Hepatocyte (in vitro differentiated cells): ENCODE measurements at regions not wholly inside any gene's neighbourhood (a gene's known extent, or its start where the extent isn't known, plus 50 kb on each side); places are given as distances from the start of the nearest gene placed in this dataset.

Experiments used
- DNase-seq: peaks from one replicate; pipeline ENCODE4 v3.0.0-alpha.2; 2016; ENCODE audit warnings: low spot score
- H2AFZ ChIP-seq: fragments of 200-600 bp; sonication (generic); 2 replicates; pipeline ENCODE4 v1.6.0; 2016; ENCODE audit warnings: antibody characterized with exemption, mild to moderate bottlenecking
- H3K27ac ChIP-seq: fragments of 200-600 bp; sonication (generic); 2 replicates; pipeline ENCODE4 v1.5.1; 2016; ENCODE audit warnings: mild to moderate bottlenecking
- H3K27me3 ChIP-seq: fragments of 200-600 bp; sonication (generic); 2 replicates; pipeline ENCODE4 v1.6.1; 2016
- H3K36me3 ChIP-seq: fragments of 200-600 bp; sonication (generic); replicated peaks from 2 replicates; pipeline ENCODE4 v1.5.1; 2016; ENCODE audit warnings: low read depth; ENCODE audit not compliant: insufficient read depth
- H3K4me1 ChIP-seq: fragments of 200-600 bp; sonication (generic); 2 replicates; pipeline ENCODE4 v1.5.1; 2016; ENCODE audit warnings: mild to moderate bottlenecking, moderate library complexity; ENCODE audit not compliant: insufficient read depth
- H3K4me2 ChIP-seq: fragments of 200-600 bp; sonication (generic); 2 replicates; pipeline ENCODE4 v1.6.0; 2016
- H3K4me3 ChIP-seq: fragments of 200-600 bp; sonication (generic); 2 replicates; pipeline ENCODE4 v1.5.1; 2016; ENCODE audit warnings: mild to moderate bottlenecking
- H3K79me2 ChIP-seq: fragments of 200-600 bp; sonication (generic); 2 replicates; pipeline ENCODE4 v1.6.0; 2017; ENCODE audit warnings: mild to moderate bottlenecking
- H3K9me2 ChIP-seq: fragments of 200-600 bp; sonication (generic); replicated peaks from 2 replicates; pipeline ENCODE4 v1.6.0; 2017; ENCODE audit warnings: mild to moderate bottlenecking; ENCODE audit not compliant: insufficient read depth
- H3K9me3 ChIP-seq: fragments of 200-600 bp; sonication (generic); 2 replicates; pipeline ENCODE4 v1.5.1; 2016; ENCODE audit warnings: low read depth, mild to moderate bottlenecking
- H4K20me1 ChIP-seq: fragments of 200-600 bp; sonication (generic); 2 replicates; pipeline ENCODE4 v1.6.0; 2016; ENCODE audit warnings: mild to moderate bottlenecking; ENCODE audit not compliant: insufficient read depth, poor library complexity, severe bottlenecking
- CTCF ChIP-seq: fragments of 200-600 bp; sonication (generic); IDR thresholded peaks from 2 replicates; pipeline ENCODE4 v1.5.1; 2016; ENCODE audit warnings: antibody characterized with exemption, mild to moderate bottlenecking; ENCODE audit not compliant: poor library complexity
- EZH2 ChIP-seq: fragments of 200-600 bp; sonication (generic); IDR thresholded peaks from 2 replicates; pipeline ENCODE4 v1.6.1; 2016; ENCODE audit warnings: antibody characterized with exemption, mild to moderate bottlenecking, borderline replicate concordance
- EZH2phosphoT487 ChIP-seq: fragments of 200-600 bp; sonication (generic); IDR thresholded peaks from one replicate; pipeline ENCODE4 v1.6.1; 2018; ENCODE audit warnings: antibody characterized with exemption, mild to moderate bottlenecking, low read depth, moderate library complexity; ENCODE audit not compliant: unreplicated experiment, severe bottlenecking
- WGBS: methylation state at CpG from one replicate; pipeline ENCODE4 v1.1.6; 2016; ENCODE audit warnings: low lambda C conversion rate; ENCODE audit errors: missing lambda C conversion rate; 5-methylcytosine and 5-hydroxymethylcytosine counted together

DNA sequence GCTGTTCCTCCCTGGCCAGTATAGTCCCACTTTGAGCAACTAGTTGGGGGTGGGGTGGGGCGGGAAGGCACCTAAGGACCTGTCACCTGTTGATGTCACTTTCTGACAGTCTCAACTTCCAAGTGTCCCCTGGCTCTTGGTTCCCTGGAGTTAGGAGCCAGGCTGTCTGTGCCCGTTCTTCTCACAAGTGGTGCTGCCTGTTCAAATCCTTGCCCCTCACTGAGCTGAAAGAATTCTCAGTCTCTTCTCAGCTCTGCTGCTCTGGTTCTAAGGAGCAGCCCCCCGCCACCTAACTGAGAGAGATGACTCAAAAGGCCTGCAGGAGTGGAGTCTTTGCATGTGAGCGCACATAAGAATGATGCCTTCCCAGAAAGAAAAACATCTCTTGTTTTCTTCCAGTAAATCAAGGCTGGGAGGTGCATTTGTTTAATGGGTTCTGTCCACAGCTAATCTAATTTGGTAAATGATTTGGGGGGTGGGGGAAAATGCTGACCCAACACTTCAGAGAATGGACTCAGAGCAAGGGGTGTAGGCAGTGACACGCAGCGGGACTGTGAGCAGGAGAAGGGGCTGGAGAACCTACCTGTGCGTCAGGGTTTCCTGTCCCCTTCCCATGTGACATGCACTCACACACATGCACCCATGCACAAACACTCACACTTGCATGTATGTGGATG lies 78.2 kb upstream of the NLRP1 start:
- Histone ChIP-seq H2AFZ (no peak overlapping the region), H3K4me2 (no peak overlapping the region), H3K36me3 (no peaks in the 10 kb centered on the region), H3K27me3 (peaks cover under 1% of the 10 kb centered on the region), H3K27ac (no peak overlapping the region), H3K4me1 (no peaks in the 10 kb centered on the region), H3K79me2 (no peaks in the 10 kb centered on the region), H3K9me3 (no peaks in the 10 kb centered on the region), H4K20me1 (no peaks in the 10 kb centered on the region), H3K9me2 (no peaks in the 10 kb centered on the region), H3K4me3 (no peak overlapping the region)
- TF ChIP-seq EZH2phosphoT487 = no peak
- no peak for TF ChIP-seq EZH2
- no peak for TF ChIP-seq CTCF
- 77% methylated on average over 7 of the region's 7 CpGs for WGBS
- DNase-seq = no peak

DNA sequence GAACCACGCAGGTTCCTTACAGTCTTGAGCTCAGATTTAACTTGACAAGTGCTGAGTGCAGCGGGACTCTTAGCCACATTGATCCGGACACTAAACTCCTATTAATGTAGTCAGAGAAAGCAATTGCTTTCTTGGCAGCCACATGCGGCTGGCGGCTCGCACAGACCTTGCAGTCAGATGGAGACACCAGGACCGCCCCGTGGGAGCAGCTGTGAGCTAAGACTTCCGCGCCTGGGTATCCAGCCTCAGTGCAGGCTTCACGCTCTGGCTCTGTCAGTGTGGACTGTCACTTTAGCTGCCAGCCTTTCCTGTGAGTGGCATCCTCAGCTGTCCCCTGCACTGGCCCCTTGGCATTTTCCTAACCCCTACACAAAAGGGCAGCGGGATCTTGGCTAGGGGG lies 80.9 kb upstream of the NLRP1 start:
- Histone ChIP-seq H3K27ac (no peak overlapping the region), H3K36me3 (no peaks in the 10 kb centered on the region), H3K79me2 (no peaks in the 10 kb centered on the region), H3K4me3 (no peak overlapping the region), H3K4me2 (no peak overlapping the region), H3K9me3 (no peaks in the 10 kb centered on the region), H3K4me1 (no peaks in the 10 kb centered on the region), H3K9me2 (no peaks in the 10 kb centered on the region), H3K27me3 (peaks cover 15% of the 10 kb centered on the region), H4K20me1 (no peaks in the 10 kb centered on the region), H2AFZ (no peak overlapping the region)
- no peak for TF ChIP-seq EZH2
- TF ChIP-seq EZH2phosphoT487 = no peak
- no peak for TF ChIP-seq CTCF
- no peak for DNase-seq
- 87% methylated on average over 11 of the region's 12 CpGs for WGBS

GRCh38 chr17:5667871-5668270 lies 83.6 kb upstream of the NLRP1 start:
- no peak overlapping the region for H3K4me3 ChIP-seq
- H3K4me1 ChIP-seq = no peaks in the 10 kb centered on the region
- no peak overlapping the region for H2AFZ ChIP-seq
- no peaks in the 10 kb centered on the region for H4K20me1 ChIP-seq
- no peak overlapping the region for H3K27ac ChIP-seq
- no peak overlapping the region for H3K4me2 ChIP-seq
- WGBS = 62% methylated on average over 6 of the region's 6 CpGs
- no peaks in the 10 kb centered on the region for H3K36me3 ChIP-seq
- no peaks in the 10 kb centered on the region for H3K79me2 ChIP-seq
- no peaks in the 10 kb centered on the region for H3K9me3 ChIP-seq
- DNase-seq = no peak
- peaks cover 15% of the 10 kb centered on the region for H3K27me3 ChIP-seq
- H3K9me2 ChIP-seq = no peaks in the 10 kb centered on the region
- TF ChIP-seq CTCF = no peak
- TF ChIP-seq EZH2 = no peak
- TF ChIP-seq EZH2phosphoT487 = no peak
